Omental fat pad (tissue), 3 donors: ENCODE measurements at regions not wholly inside any gene's neighbourhood (a gene's known extent, or its start where the extent isn't known, plus 50 kb on each side); places are given as distances from the start of the nearest gene placed in this dataset.
"Not testable (repeated sequence)": the region's sequence is repeated elsewhere in the genome, so short reads cannot be mapped to it uniquely, and the experiment has no call there.

ENCODE experiments used
- ATAC-seq: fragments of 150-250 bp; one replicate; pipeline ENCODE4 v1.9.1; 2016; ENCODE audit warnings: mild to moderate bottlenecking, moderate library complexity; ENCODE audit not compliant: low FRiP score
- DNase-seq: peaks from one replicate; pipeline ENCODE4 v3.0.0-alpha.2; 2019; ENCODE audit warnings: low spot score
- CTCF ChIP-seq, 3 donors: fragments of 450-650 bp; IDR thresholded peaks; one replicate each; pipeline ENCODE4 v1.5.1; 2016 to 2017; ENCODE audit warnings: antibody characterized with exemption in 3 of 3, mild to moderate bottlenecking in 3 of 3, moderate library complexity in 2 of 3

GRCh38 chr1:219088778-219089557 is 84.7 kb upstream of the LYPLAL1 start:
- ATAC-seq (peak; percentile 96), DNase-seq (peak; percentile 47)
- no peak for TF ChIP-seq CTCF (IDR thresholded peaks at IDR 0.05)

- no peak for DNase-seq
- ATAC-seq = no peak
- TF ChIP-seq CTCF (IDR thresholded peaks at IDR 0.05) = no peak
These were observed 83.1 kb upstream of the LYPLAL1 start for GRCh38 chr1:219090607-219091006.

DNA sequence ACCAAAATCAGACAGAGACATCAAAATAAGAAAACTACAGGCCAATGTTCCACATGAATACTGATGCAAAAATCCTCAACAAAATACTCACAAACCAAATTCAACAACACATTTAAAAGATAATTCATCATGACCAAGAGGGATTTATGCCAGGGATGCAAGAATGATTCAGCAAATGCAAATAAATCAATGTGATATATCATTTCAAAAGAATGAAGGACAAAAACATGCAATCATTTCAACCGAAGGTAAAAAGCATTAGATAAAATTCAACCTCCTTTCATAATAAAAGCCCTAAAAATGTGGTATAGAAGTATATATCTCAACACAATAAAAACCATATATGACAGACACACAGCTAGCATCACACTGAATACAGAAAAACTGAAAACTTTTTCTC is 81.5 kb upstream of the LYPLAL1 start:
- ATAC-seq (no peak), DNase-seq (no peak)
- TF ChIP-seq CTCF (IDR thresholded peaks at IDR 0.05) = no peak

DNA sequence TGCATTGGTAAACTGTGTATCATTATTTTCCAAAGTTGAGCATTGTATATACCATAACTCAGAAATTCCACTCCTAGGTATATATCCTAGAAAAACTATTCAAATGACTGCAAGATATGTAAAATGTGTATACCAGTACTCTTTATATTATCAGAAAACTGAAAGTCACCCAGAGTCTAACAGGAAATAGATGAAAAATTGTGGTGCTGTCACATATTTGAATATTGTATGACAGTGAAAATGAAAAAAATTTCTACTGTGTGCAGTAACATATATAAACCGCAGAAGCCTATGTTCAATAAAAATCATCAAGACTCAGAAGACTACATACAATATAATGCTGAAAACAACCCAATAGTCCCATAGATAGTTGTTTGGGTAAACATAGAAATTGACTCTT is 74.4 kb upstream of the LYPLAL1 start:
- TF ChIP-seq CTCF (IDR thresholded peaks at IDR 0.05) = no peak
- ATAC-seq = no peak
- no peak for DNase-seq

- no peak for TF ChIP-seq CTCF (IDR thresholded peaks at IDR 0.05)
- no peak for DNase-seq
- ATAC-seq = no peak
These were observed 73.6 kb upstream of the LYPLAL1 start for GRCh38 chr1:219100059-219100458.

DNA sequence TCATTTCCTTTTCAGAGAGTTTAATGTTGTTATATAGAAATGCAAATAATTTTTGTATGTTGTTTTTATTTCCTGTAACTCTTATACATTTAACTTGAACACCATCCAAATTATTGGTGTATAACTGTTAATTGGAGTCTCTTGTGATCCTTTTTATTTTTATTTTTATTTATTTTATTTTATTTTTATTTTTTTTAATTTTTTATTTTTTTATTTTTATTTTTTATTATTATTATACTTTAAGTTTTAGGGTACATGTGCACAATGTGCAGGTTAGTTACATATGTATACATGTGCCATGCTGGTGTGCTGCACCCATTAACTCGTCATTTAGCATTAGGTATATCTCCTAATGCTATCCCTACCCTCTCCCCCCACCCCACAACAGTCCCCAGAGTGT is 71.2 kb upstream of the LYPLAL1 start:
- not testable (repeated sequence) for DNase-seq, ATAC-seq

- no peak for TF ChIP-seq CTCF (IDR thresholded peaks at IDR 0.05)
- DNase-seq (no peak), ATAC-seq (no peak)
These were observed 67.8 kb upstream of the LYPLAL1 start for GRCh38 chr1:219105893-219106292.
